ENCODE measurements at regions not wholly inside any gene's neighbourhood (a gene's known extent, or its start where the extent isn't known, plus 50 kb on each side); places are given as distances from the start of the nearest gene placed in this dataset.

- TF ChIP-seq CTCF (IDR thresholded peaks at IDR 0.05 in 4 of 5, conservative IDR thresholded peaks at IDR 0.05 in 1 of 5) (no peak), POLR2A (IDR thresholded peaks at IDR 0.05) (no peak)
Observed at GRCh38 chr12:68450947-68451260, 118.7 kb upstream of the MDM1 start.
